H1 (cell line): ENCODE measurements at regions not wholly inside any gene's neighbourhood (a gene's known extent, or its start where the extent isn't known, plus 50 kb on each side); places are given as distances from the start of the nearest gene placed in this dataset.

Source experiments
- CTCF ChIA-PET: fragments of 300-600 bp; sonication (Branson Sonifier 250); formaldehyde crosslinking; loops from one replicate; lab custom pipeline; 2021; ENCODE audit not compliant: partially characterized antibody; lab: Charles Lee
- POLR2A ChIA-PET: fragments of 300-600 bp; sonication (Branson Sonifier 250); formaldehyde crosslinking; loops from one replicate; lab custom pipeline; 2021; ENCODE audit warnings: inconsistent platforms; ENCODE audit not compliant: partially characterized antibody; lab: Charles Lee
- DNase-seq, 2 experiments: peaks; one replicate each; pipeline versions ENCODE4 v3.0.0 to v3.0.0-alpha.2; 2010 to 2022; ENCODE audit warnings: low spot score in 2 of 2, low read depth in 1 of 2, mixed read lengths in 1 of 2
- FAIRE-seq: peaks from 2 replicates; lab custom pipeline; 2011; peaks lifted over from hg19 to GRCh38; lab: Jason Lieb, UNC
- H2AFZ ChIP-seq: 2 replicates; pipeline ENCODE4 v1.8.1; 2012; ENCODE audit warnings: low read length, inconsistent platforms
- H2AK5ac ChIP-seq: 2 replicates; pipeline ENCODE4 v1.6.1; 2013; ENCODE audit warnings: low read depth, low read length
- H2BK120ac ChIP-seq: replicated peaks from 2 replicates; pipeline ENCODE3; 2013; ENCODE audit warnings: low read depth, low read length, inconsistent platforms
- H2BK12ac ChIP-seq: 2 replicates; pipeline ENCODE4 v1.6.1; 2013; ENCODE audit warnings: low read depth, low read length
- H2BK15ac ChIP-seq: 2 replicates; pipeline ENCODE4 v1.6.1; 2013; ENCODE audit warnings: low read length
- H2BK20ac ChIP-seq: 2 replicates; pipeline ENCODE4 v1.6.1; 2013; ENCODE audit warnings: low read length
- H2BK5ac ChIP-seq: 2 replicates; pipeline ENCODE4 v1.6.1; 2013; ENCODE audit warnings: low read depth, low read length
- H3K14ac ChIP-seq: 2 replicates; pipeline ENCODE4 v1.6.1; 2013; ENCODE audit warnings: inconsistent platforms; ENCODE audit not compliant: insufficient read length
- H3K18ac ChIP-seq: 2 replicates; pipeline ENCODE4 v1.6.1; 2013; ENCODE audit warnings: low read length; ENCODE audit errors: extremely low read depth
- H3K23ac ChIP-seq: 2 replicates; pipeline ENCODE4 v1.6.1; 2013; ENCODE audit warnings: inconsistent platforms; ENCODE audit not compliant: insufficient read length
- H3K23me2 ChIP-seq: 2 replicates; pipeline ENCODE4 v1.6.1; 2013; ENCODE audit warnings: low read depth, low read length
- H3K27ac ChIP-seq: 2 replicates; pipeline ENCODE4 v1.6.1; 2011; ENCODE audit warnings: low read depth, low read length, inconsistent platforms
- H3K27me3 ChIP-seq, 4 experiments: replicated peaks in 1 of 4; 1 replicate in 1 of 4; 2 replicates in 3 of 4; pipeline versions ENCODE4 v1.6.1 to v1.8.1; 2011 to 2013; ENCODE audit warnings: low read length in 3 of 4, mild to moderate bottlenecking in 3 of 4, inconsistent platforms in 2 of 4, mixed read lengths in 2 of 4, moderate library complexity in 1 of 4; ENCODE audit not compliant: control insufficient read depth in 3 of 4, insufficient read depth in 3 of 4; ENCODE audit errors: extremely low read depth in 1 of 4
- H3K36me3 ChIP-seq, 4 experiments: 2 replicates each; pipeline versions ENCODE4 v1.6.1 to v1.8.1; 2011 to 2013; ENCODE audit warnings: mild to moderate bottlenecking in 4 of 4, low read length in 3 of 4, moderate library complexity in 2 of 4, control low read depth in 1 of 4, inconsistent platforms in 1 of 4; ENCODE audit not compliant: insufficient read depth in 4 of 4, control insufficient read depth in 2 of 4
- H3K4ac ChIP-seq: replicated peaks from 2 replicates; pipeline ENCODE3; 2013; ENCODE audit warnings: low read length, low read depth, mixed read lengths, inconsistent platforms; ENCODE audit not compliant: insufficient read length
- H3K4me1 ChIP-seq, 4 experiments: replicated peaks in 1 of 4; 1 replicate in 1 of 4; 2 replicates in 3 of 4; pipeline versions ENCODE4 v1.6.1 to v1.8.1; 2011 to 2013; ENCODE audit warnings: low read length in 3 of 4, inconsistent platforms in 2 of 4, mixed read lengths in 1 of 4; ENCODE audit not compliant: insufficient read depth in 4 of 4, control insufficient read depth in 3 of 4
- H3K4me2 ChIP-seq, 2 experiments: 2 replicates each; pipeline versions ENCODE4 v1.6.1 to v1.8.1; 2011 to 2013; ENCODE audit warnings: low read depth in 2 of 2, low read length in 2 of 2, control low read depth in 1 of 2, inconsistent platforms in 1 of 2, mild to moderate bottlenecking in 1 of 2; ENCODE audit not compliant: insufficient read depth in 1 of 2
- H3K4me3 ChIP-seq, 4 experiments: fragments of 200-600, 300-600 bp in 1 of 4; sonication (generic), shearing (Covaris generic), sonication (Bioruptor Twin) in 1 of 4; 2 replicates each; pipeline versions ENCODE4 v1.5.1 to v1.8.1; 2011 to 2016; ENCODE audit warnings: low read length in 4 of 4, low read depth in 3 of 4, control low read depth in 2 of 4, inconsistent platforms in 2 of 4, mild to moderate bottlenecking in 2 of 4, mixed read lengths in 1 of 4, moderate library complexity in 1 of 4; ENCODE audit not compliant: insufficient read depth in 2 of 4; ENCODE audit errors: extremely low read depth in 1 of 4
- H3K56ac ChIP-seq: replicated peaks from 2 replicates; pipeline ENCODE3; 2013; ENCODE audit warnings: low read depth, mild to moderate bottlenecking, mixed read lengths, low read length, inconsistent platforms; ENCODE audit not compliant: insufficient read length
- H3K79me1 ChIP-seq: 2 replicates; pipeline ENCODE4 v1.6.1; 2013; ENCODE audit warnings: low read depth, low read length, control low read depth
- H3K79me2 ChIP-seq, 2 experiments: 2 replicates each; pipeline versions ENCODE4 v1.6.1 to v1.8.1; 2012 to 2013; ENCODE audit warnings: low read length in 2 of 2, mild to moderate bottlenecking in 2 of 2, inconsistent platforms in 1 of 2; ENCODE audit not compliant: insufficient read depth in 2 of 2, control insufficient read depth in 1 of 2
- H3K9ac ChIP-seq, 4 experiments: replicated peaks in 1 of 4; 1 replicate in 1 of 4; 2 replicates in 3 of 4; pipeline versions ENCODE4 v1.6.1 to v1.8.1; 2011 to 2013; ENCODE audit warnings: low read depth in 3 of 4, low read length in 3 of 4, control low read depth in 2 of 4, mild to moderate bottlenecking in 2 of 4, moderate library complexity in 2 of 4, inconsistent platforms in 1 of 4; ENCODE audit errors: extremely low read depth in 1 of 4
- H3K9me3 ChIP-seq, 2 experiments: 2 replicates each; pipeline versions ENCODE4 v1.6.1 to v1.8.1; 2012 to 2013; ENCODE audit warnings: mild to moderate bottlenecking in 2 of 2, moderate library complexity in 2 of 2, control low read depth in 1 of 2, inconsistent platforms in 1 of 2, low read depth in 1 of 2, low read length in 1 of 2, mixed read lengths in 1 of 2; ENCODE audit not compliant: insufficient read depth in 2 of 2
- H4K20me1 ChIP-seq, 2 experiments: replicated peaks in 1 of 2; 2 replicates each; pipeline versions ENCODE3 to v1.8.1; 2011 to 2013; ENCODE audit warnings: inconsistent platforms in 2 of 2, low read length in 2 of 2, mild to moderate bottlenecking in 1 of 2; ENCODE audit not compliant: insufficient read depth in 2 of 2, control insufficient read depth in 1 of 2
- H4K5ac ChIP-seq: 2 replicates; pipeline ENCODE4 v1.6.1; 2013; ENCODE audit warnings: low read length, low read depth, mixed read lengths, inconsistent platforms; ENCODE audit not compliant: insufficient read length
- H4K8ac ChIP-seq: 2 replicates; pipeline ENCODE4 v1.8.0; 2013; ENCODE audit warnings: mild to moderate bottlenecking, moderate library complexity, low read length, inconsistent platforms; ENCODE audit not compliant: insufficient read depth; ENCODE audit errors: extremely low read depth
- H4K91ac ChIP-seq: replicated peaks from 2 replicates; pipeline ENCODE3; 2013; ENCODE audit warnings: low read length, mixed read lengths, inconsistent platforms; ENCODE audit not compliant: insufficient read length
- BCL11A ChIP-seq, 2 experiments: IDR thresholded peaks; one replicate each; pipeline ENCODE4 v1.6.1; 2011; ENCODE audit warnings: low read depth in 2 of 2, low read length in 2 of 2, mild to moderate bottlenecking in 2 of 2
- EGR1 ChIP-seq: IDR thresholded peaks from 2 replicates; pipeline ENCODE4 v1.6.1; 2011; ENCODE audit warnings: low read depth, low read length, borderline replicate concordance
- FOSL1 ChIP-seq: IDR thresholded peaks from 2 replicates; pipeline ENCODE4 v1.6.1; 2011; ENCODE audit warnings: mild to moderate bottlenecking, low read depth, low read length, moderate library complexity; ENCODE audit not compliant: insufficient read depth
- JUND ChIP-seq: IDR thresholded peaks from 2 replicates; pipeline ENCODE4 v1.6.1; 2011; ENCODE audit warnings: mild to moderate bottlenecking, improper control_type of control experiment, low read length
- NRF1 ChIP-seq: IDR thresholded peaks from 2 replicates; pipeline ENCODE4 v1.6.1; 2011; ENCODE audit warnings: mild to moderate bottlenecking, low read depth, low read length, improper control_type of control experiment
- POLR2A ChIP-seq, 2 experiments: IDR thresholded peaks; 1 replicate in 1 of 2; 2 replicates in 1 of 2; pipeline ENCODE4 v1.6.1; 2011; ENCODE audit warnings: low read depth in 2 of 2, low read length in 2 of 2, mild to moderate bottlenecking in 2 of 2; ENCODE audit errors: control extremely low read depth in 1 of 2
- POLR2AphosphoS5 ChIP-seq: IDR thresholded peaks from 2 replicates; pipeline ENCODE4 v1.6.1; 2011; ENCODE audit warnings: low read depth, low read length
- RFX5 ChIP-seq: IDR thresholded peaks from 2 replicates; pipeline ENCODE4 v1.6.1; 2011; ENCODE audit warnings: low read depth, low read length, improper control_type of control experiment, borderline replicate concordance
- RNF2 ChIP-seq: fragments of 200-900, 300-1000 bp; sonication (generic); IDR thresholded peaks from 2 replicates; pipeline ENCODE4 v1.7.1; 2016; ENCODE audit warnings: borderline replicate concordance, low read depth, mild to moderate bottlenecking, antibody characterized with exemption, low read length; ENCODE audit not compliant: poor library complexity, severe bottlenecking; ENCODE audit errors: missing control alignments
- SIX5 ChIP-seq: IDR thresholded peaks from 2 replicates; pipeline ENCODE4 v1.6.1; 2011; ENCODE audit warnings: mild to moderate bottlenecking, low read depth, low read length
- SUZ12 ChIP-seq: fragments of 200-600 bp; sonication (generic); IDR thresholded peaks from 2 replicates; pipeline ENCODE4 v1.6.1; 2012; ENCODE audit warnings: mild to moderate bottlenecking, inconsistent platforms, low read length, moderate library complexity, mixed read lengths
- TAF7 ChIP-seq: optimal IDR thresholded peaks from 2 replicates; pipeline ENCODE3; 2011; ENCODE audit warnings: low read depth, mild to moderate bottlenecking, inconsistent platforms, low read length, moderate library complexity, borderline replicate concordance
- TBP ChIP-seq: IDR thresholded peaks from 2 replicates; pipeline ENCODE4 v1.6.1; 2011; ENCODE audit warnings: low read depth, low read length, improper control_type of control experiment
- USF2 ChIP-seq: IDR thresholded peaks from 2 replicates; pipeline ENCODE4 v1.6.1; 2011; ENCODE audit warnings: low read length, improper control_type of control experiment
- WGBS, 2 experiments: shearing (Covaris generic) in 1 of 2; methylation state at CpG; one replicate each; pipeline versions ENCODE4 v1.1.6 to v1.1.7; 2013 to 2015; ENCODE audit warnings: low lambda C conversion rate in 2 of 2, mixed read lengths in 2 of 2, inconsistent platforms in 1 of 2, low coverage in 1 of 2, missing lambda C conversion rate in 1 of 2; ENCODE audit not compliant: insufficient replicate concordance in 2 of 2, insufficient coverage in 1 of 2, insufficient read length in 1 of 2; ENCODE audit errors: extremely low coverage in 1 of 2, missing lambda C conversion rate in 1 of 2; 5-methylcytosine and 5-hydroxymethylcytosine counted together

DNA sequence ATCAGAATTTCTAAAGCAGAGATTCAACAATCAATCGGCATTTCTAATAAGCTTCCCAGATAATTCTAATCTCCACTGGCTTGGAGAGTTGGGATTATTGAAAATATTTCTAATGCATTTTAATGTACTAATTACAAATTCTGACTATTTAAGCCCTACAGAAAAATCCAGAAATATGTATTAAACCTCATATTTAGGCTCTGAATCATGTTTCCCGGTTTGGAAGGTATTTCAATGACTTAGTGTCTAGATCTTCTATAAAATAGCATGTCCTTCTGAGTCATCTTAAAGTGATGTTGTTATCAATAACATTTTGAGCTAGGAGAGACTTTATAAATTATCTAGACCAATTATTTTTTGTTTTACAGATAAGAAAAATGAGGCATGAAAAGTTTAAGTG lies 258.8 kb upstream of the NRXN1 start:
- no peak for FAIRE-seq
- CTCF ChIA-PET = no interaction called here

More for the DNA sequence above, 258.8 kb upstream of the NRXN1 start:
- no peaks in the 10 kb centered on the region for H3K36me3 ChIP-seq
- H2BK12ac ChIP-seq = no peak overlapping the region
- H3K27ac ChIP-seq = no peak overlapping the region
- no peak overlapping the region for H3K23ac ChIP-seq
- H3K23me2 ChIP-seq = no peaks in the 10 kb centered on the region; the same call in 1 of the 2 replicates
- no peaks in the 10 kb centered on the region for H3K79me1 ChIP-seq
- no peaks in the 10 kb centered on the region; a peak in 1 of 7 replicates for H3K27me3 ChIP-seq
- no peak overlapping the region for H2AFZ ChIP-seq
- no peak overlapping the region for H3K4me2 ChIP-seq
- 81% methylated on average over 2 of the region's 2 CpGs; no CpG with 5 or more reads in 1 of the 2 experiments for WGBS, 2 experiments
- H3K9ac ChIP-seq = no peak overlapping the region
- POLR2A ChIA-PET = no interaction called here
- no peak overlapping the region for H3K4ac ChIP-seq
- H4K20me1 ChIP-seq = no peaks in the 10 kb centered on the region
- no peaks in the 10 kb centered on the region for H3K9me3 ChIP-seq
- H3K56ac ChIP-seq = no peak overlapping the region
- H4K5ac ChIP-seq = no peak overlapping the region
- no peak overlapping the region for H3K4me3 ChIP-seq
- H2BK15ac ChIP-seq = no peak overlapping the region
- H2BK20ac ChIP-seq = no peak overlapping the region
- H3K79me2 ChIP-seq = no peaks in the 10 kb centered on the region
- H2AK5ac ChIP-seq = no peak overlapping the region
- no peak overlapping the region for H4K8ac ChIP-seq
- H2BK120ac ChIP-seq = no peak overlapping the region
- no peak overlapping the region for H3K14ac ChIP-seq
- H2BK5ac ChIP-seq = no peak overlapping the region
- no peak overlapping the region for H4K91ac ChIP-seq
- no peak for DNase-seq
- peaks cover 0 to 6% (median 0%) of the 10 kb centered on the region in 4 experiments; a peak in 2 of 7 replicates for H3K4me1 ChIP-seq
- no peak overlapping the region for H3K18ac ChIP-seq
- no peak for TF ChIP-seq SIX5
- no peak for TF ChIP-seq SUZ12
- TF ChIP-seq POLR2A (IDR thresholded peaks at IDR 0.05; ENCODE audit: control extremely low read depth in 1 of 2, low read depth in 2 of 2, low read length in 2 of 2) = no peak
- TF ChIP-seq POLR2AphosphoS5 = no peak
- TF ChIP-seq EGR1 = no peak
- no peak for TF ChIP-seq BCL11A (IDR thresholded peaks at IDR 0.05; ENCODE audit: low read depth in 2 of 2, low read length in 2 of 2)
- TF ChIP-seq RFX5 = no peak
- no peak for TF ChIP-seq TBP
- TF ChIP-seq JUND = no peak
- no peak for TF ChIP-seq USF2
- TF ChIP-seq FOSL1 = no peak
- no peak for TF ChIP-seq TAF7
- TF ChIP-seq RNF2 = no peak
- TF ChIP-seq NRF1 = no peak
